GM21515 (cell line): ENCODE measurements at regions not wholly inside any gene's neighbourhood (a gene's known extent, or its start where the extent isn't known, plus 50 kb on each side); places are given as distances from the start of the nearest gene placed in this dataset.

Source experiments
- ATAC-seq: cut with Tn5 transposase; IDR thresholded peaks from one replicate; pipeline ENCODE4 v1.9.1; 2021; ENCODE audit not compliant: unreplicated experiment

- no peak for ATAC-seq
These were observed 98.0 kb upstream of the GPR26 start for GRCh38 chr10:123567984-123568739.

GRCh38 chr10:123568751-123569150 is 97.4 kb upstream of the GPR26 start:
- ATAC-seq, result no peak

- no peak for ATAC-seq
These were observed 96.6 kb upstream of the GPR26 start for GRCh38 chr10:123569436-123570035.

GRCh38 chr10:123570051-123570897 is 95.9 kb upstream of the GPR26 start:
- ATAC-seq, result no peak

GRCh38 chr10:123570898-123571515 is 95.1 kb upstream of the GPR26 start:
- ATAC-seq, result no peak

GRCh38 chr10:123571978-123572377 is 94.2 kb upstream of the GPR26 start:
- ATAC-seq, result no peak

GRCh38 chr10:123573236-123574108 is 92.7 kb upstream of the GPR26 start:
- no peak for ATAC-seq

- ATAC-seq, result no peak
These were observed 92.0 kb upstream of the GPR26 start for GRCh38 chr10:123574109-123574698.

- ATAC-seq, result no peak
These were observed 91.0 kb upstream of the GPR26 start for GRCh38 chr10:123575105-123575504.

- ATAC-seq, result no peak
These were observed 89.4 kb upstream of the GPR26 start for GRCh38 chr10:123576706-123577105.

- ATAC-seq, result no peak
These were observed 88.2 kb upstream of the GPR26 start for GRCh38 chr10:123577921-123578461.

GRCh38 chr10:123578721-123579120 is 87.4 kb upstream of the GPR26 start:
- ATAC-seq, result no peak

GRCh38 chr10:123579675-123580074 is 86.5 kb upstream of the GPR26 start:
- ATAC-seq, result no peak

GRCh38 chr10:123580426-123580825 is 85.7 kb upstream of the GPR26 start:
- no peak for ATAC-seq

GRCh38 chr10:123581656-123582055 is 84.5 kb upstream of the GPR26 start:
- ATAC-seq, result no peak

GRCh38 chr10:123582084-123582989 is 83.8 kb upstream of the GPR26 start:
- no peak for ATAC-seq

- no peak for ATAC-seq
These were observed 82.3 kb upstream of the GPR26 start for GRCh38 chr10:123583639-123584418.

GRCh38 chr10:123584419-123584775 is 81.8 kb upstream of the GPR26 start:
- no peak for ATAC-seq
